KMS-11 (cell line): ENCODE measurements at regions not wholly inside any gene's neighbourhood (a gene's known extent, or its start where the extent isn't known, plus 50 kb on each side); places are given as distances from the start of the nearest gene placed in this dataset.
"Not testable (repeated sequence)": the region's sequence is repeated elsewhere in the genome, so short reads cannot be mapped to it uniquely, and the experiment has no call there.

Source experiments
- H2AFZ ChIP-seq: fragments of 200-600 bp; sonication (generic); 2 replicates; pipeline ENCODE4 v1.6.1; 2016; ENCODE audit warnings: antibody characterized with exemption, mixed run types, low read depth
- H3K27ac ChIP-seq: fragments of 200-600 bp; sonication (generic); 2 replicates; pipeline ENCODE4 v1.6.1; 2016; ENCODE audit warnings: mild to moderate bottlenecking, mixed run types
- H3K27me3 ChIP-seq: fragments of 200-600 bp; sonication (generic); 2 replicates; pipeline ENCODE4 v1.6.1; 2017; ENCODE audit warnings: mild to moderate bottlenecking, low read depth, mixed run types, moderate library complexity; ENCODE audit not compliant: insufficient read depth
- H3K36me3 ChIP-seq: fragments of 200-600 bp; sonication (generic); 2 replicates; pipeline ENCODE4 v1.6.1; 2017; ENCODE audit warnings: mild to moderate bottlenecking, mixed run types; ENCODE audit not compliant: insufficient read depth
- H3K4me1 ChIP-seq: fragments of 200-600 bp; sonication (generic); 2 replicates; pipeline ENCODE4 v1.6.1; 2016; ENCODE audit warnings: mild to moderate bottlenecking, low read depth, mixed run types; ENCODE audit not compliant: poor library complexity, severe bottlenecking
- H3K4me2 ChIP-seq: fragments of 200-600 bp; sonication (generic); 2 replicates; pipeline ENCODE4 v1.7.0; 2016; ENCODE audit warnings: mild to moderate bottlenecking, mixed run types
- H3K4me3 ChIP-seq: fragments of 200-600 bp; sonication (generic); IDR thresholded peaks from 2 replicates; pipeline ENCODE4 v1.6.1; 2017; ENCODE audit warnings: low read depth, low read length, mixed read lengths; ENCODE audit not compliant: insufficient read depth
- H3K79me2 ChIP-seq: fragments of 200-600 bp; sonication (generic); 2 replicates; pipeline ENCODE4 v1.6.1; 2016; ENCODE audit warnings: low read depth, mixed run types; ENCODE audit not compliant: insufficient read depth
- H3K9ac ChIP-seq: fragments of 200-600 bp; sonication (generic); 2 replicates; pipeline ENCODE4 v1.6.1; 2016; ENCODE audit warnings: mild to moderate bottlenecking, mixed run types
- H4K20me1 ChIP-seq: fragments of 200-600 bp; sonication (generic); 2 replicates; pipeline ENCODE4 v1.6.1; 2016; ENCODE audit warnings: mild to moderate bottlenecking, mixed run types; ENCODE audit not compliant: insufficient read depth
- TF ChIP-seq, protein P1 (sequence below): fragments of 200-600 bp; sonication (generic); conservative IDR thresholded peaks from 2 replicates; pipeline ENCODE4 v1.6.1; 2017; ENCODE audit warnings: low read depth, mild to moderate bottlenecking, antibody characterized with exemption, low read length, moderate library complexity, mixed read lengths

DNA sequence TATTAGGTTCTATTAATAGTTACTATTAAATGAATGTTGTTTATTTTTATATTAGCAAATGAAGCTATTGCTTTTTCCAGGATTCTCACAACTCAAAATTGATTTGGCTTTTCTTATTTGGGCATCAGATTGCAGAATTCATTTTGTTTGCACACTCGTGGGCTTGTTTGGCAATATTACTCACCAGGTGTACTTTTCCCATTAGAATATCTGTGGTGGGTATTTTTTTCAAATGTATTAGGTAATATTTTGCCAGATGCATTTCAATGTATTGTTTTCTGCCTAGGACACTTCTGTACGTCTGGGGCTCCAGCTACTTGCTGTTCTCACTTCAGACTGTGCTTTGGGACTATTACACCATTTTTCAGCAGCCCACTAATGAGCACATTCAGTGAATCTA is 108.0 kb upstream of the GHR start:
- no peak overlapping the region for H3K4me2 ChIP-seq
- no peaks in the 10 kb centered on the region for H3K4me1 ChIP-seq
- H3K4me3 ChIP-seq = no peak overlapping the region
- H3K79me2 ChIP-seq = no peaks in the 10 kb centered on the region
- H4K20me1 ChIP-seq = no peaks in the 10 kb centered on the region
- H3K36me3 ChIP-seq = no peaks in the 10 kb centered on the region
- H3K27ac ChIP-seq = no peak overlapping the region
- no peak overlapping the region for H3K9ac ChIP-seq
- no peak overlapping the region for H2AFZ ChIP-seq
- no peaks in the 10 kb centered on the region for H3K27me3 ChIP-seq
- TF ChIP-seq, protein P1, sequence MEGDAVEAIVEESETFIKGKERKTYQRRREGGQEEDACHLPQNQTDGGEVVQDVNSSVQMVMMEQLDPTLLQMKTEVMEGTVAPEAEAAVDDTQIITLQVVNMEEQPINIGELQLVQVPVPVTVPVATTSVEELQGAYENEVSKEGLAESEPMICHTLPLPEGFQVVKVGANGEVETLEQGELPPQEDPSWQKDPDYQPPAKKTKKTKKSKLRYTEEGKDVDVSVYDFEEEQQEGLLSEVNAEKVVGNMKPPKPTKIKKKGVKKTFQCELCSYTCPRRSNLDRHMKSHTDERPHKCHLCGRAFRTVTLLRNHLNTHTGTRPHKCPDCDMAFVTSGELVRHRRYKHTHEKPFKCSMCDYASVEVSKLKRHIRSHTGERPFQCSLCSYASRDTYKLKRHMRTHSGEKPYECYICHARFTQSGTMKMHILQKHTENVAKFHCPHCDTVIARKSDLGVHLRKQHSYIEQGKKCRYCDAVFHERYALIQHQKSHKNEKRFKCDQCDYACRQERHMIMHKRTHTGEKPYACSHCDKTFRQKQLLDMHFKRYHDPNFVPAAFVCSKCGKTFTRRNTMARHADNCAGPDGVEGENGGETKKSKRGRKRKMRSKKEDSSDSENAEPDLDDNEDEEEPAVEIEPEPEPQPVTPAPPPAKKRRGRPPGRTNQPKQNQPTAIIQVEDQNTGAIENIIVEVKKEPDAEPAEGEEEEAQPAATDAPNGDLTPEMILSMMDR = no peak

DNA sequence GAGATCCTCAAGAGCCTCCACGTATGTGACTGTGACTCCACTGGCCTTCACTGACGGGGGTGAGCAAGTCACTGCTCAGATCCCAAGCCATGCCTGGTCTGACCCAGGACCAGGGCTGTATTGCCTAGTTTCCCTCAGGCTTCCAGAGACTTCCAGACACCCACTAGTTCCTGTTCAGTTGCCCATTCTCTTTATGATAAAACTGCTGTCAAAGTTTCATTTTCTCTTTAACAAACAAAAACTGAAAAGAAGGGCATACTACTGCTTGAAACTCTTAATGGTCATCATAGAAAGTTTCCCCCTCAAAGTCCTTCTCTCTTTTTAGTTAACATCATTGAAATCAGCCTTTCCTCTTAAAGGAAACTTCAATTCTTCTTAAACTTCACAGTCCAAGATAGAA is 105.7 kb upstream of the GHR start:
- Histone ChIP-seq H3K27ac (no peak overlapping the region), H3K4me3 (no peak overlapping the region), H3K79me2 (no peaks in the 10 kb centered on the region), H3K36me3 (no peaks in the 10 kb centered on the region), H3K9ac (no peak overlapping the region), H4K20me1 (no peaks in the 10 kb centered on the region), H3K27me3 (no peaks in the 10 kb centered on the region), H2AFZ (no peak overlapping the region), H3K4me1 (no peaks in the 10 kb centered on the region), H3K4me2 (no peak overlapping the region)
- TF ChIP-seq, protein P1 = no peak

DNA sequence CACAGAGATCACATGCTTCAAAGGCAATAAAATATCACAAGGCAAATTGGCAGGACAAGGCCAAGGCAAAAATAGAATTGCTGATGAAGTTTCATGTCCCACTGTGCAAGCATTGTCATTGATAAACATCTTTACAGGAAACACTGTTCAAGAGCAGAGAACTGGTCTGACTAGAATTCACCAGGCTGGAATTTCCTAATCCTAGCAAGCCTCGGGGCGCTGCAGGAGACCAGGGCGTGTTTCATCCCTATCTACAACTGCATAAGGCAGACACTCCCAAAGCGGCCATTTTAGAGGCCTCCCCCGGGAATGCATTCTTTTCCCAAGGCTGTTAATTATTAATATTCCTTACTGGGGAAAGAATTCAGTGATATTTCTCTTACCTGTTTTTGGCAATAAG is 103.7 kb upstream of the GHR start:
- H3K36me3 ChIP-seq, H3K79me2 ChIP-seq, H3K9ac ChIP-seq, H3K4me1 ChIP-seq, H2AFZ ChIP-seq, H3K27me3 ChIP-seq, H3K4me2 ChIP-seq, H4K20me1 ChIP-seq, H3K27ac ChIP-seq, H3K4me3 ChIP-seq: not testable (repeated sequence)

DNA sequence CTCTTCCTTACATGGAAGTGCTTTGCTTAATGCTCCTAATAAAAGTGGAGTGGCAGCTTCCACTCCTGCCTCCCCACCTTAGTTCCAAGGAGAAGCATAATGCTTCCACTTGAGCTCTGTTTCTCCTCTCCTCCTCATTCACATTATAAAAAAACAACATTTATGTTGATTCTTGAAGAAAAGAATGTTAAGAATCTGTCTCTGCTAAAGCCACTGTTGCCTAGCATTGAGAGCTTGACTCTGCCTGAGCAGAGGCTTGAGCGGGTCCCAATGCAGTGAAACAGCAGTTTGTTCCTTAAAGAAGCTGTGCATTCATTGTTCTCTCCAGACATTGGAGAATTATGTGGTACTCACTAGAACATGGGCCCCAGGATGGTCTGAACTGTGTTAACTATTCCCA is 101.5 kb upstream of the GHR start:
- no peak overlapping the region for H2AFZ ChIP-seq

DNA sequence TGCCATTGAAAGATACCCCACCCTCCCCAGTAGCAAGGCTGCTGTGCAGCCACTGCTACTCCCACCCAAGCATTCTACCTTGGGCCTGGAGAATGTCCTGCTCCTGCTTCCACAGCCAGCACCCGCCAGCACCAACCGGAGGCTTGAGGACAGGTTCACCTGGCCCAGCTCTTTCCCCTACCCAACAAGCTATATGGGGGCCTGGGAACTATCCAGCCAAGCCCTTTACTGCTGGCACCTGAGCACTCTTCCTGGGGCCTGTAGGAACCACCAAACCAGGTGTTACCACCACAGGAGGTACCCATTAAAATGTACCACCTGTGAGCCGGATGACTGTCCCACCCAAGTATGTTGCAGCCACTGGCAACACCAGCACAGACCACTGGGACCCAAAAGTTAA is 86.1 kb upstream of the GHR start:
- no peaks in the 10 kb centered on the region for H4K20me1 ChIP-seq
- H3K36me3 ChIP-seq = no peaks in the 10 kb centered on the region
- no peak overlapping the region for H3K4me2 ChIP-seq
- no peak overlapping the region for H3K4me3 ChIP-seq
- no peaks in the 10 kb centered on the region for H3K4me1 ChIP-seq
- no peak overlapping the region for H2AFZ ChIP-seq
- no peak overlapping the region for H3K9ac ChIP-seq
- no peaks in the 10 kb centered on the region for H3K27me3 ChIP-seq
- H3K27ac ChIP-seq = no peak overlapping the region
- H3K79me2 ChIP-seq = no peaks in the 10 kb centered on the region
- TF ChIP-seq, protein P1 = no peak

More for the DNA sequence above, 101.5 kb upstream of the GHR start:
- Histone ChIP-seq H4K20me1 (no peaks in the 10 kb centered on the region), H3K27ac (no peak overlapping the region), H3K36me3 (no peaks in the 10 kb centered on the region), H3K27me3 (no peaks in the 10 kb centered on the region), H3K4me3 (no peak overlapping the region), H3K9ac (no peak overlapping the region), H3K4me1 (no peaks in the 10 kb centered on the region), H3K79me2 (no peaks in the 10 kb centered on the region), H3K4me2 (no peak overlapping the region)
- TF ChIP-seq, protein P1 = no peak
